HFF-Myc (cell line): ENCODE measurements at regions not wholly inside any gene's neighbourhood (a gene's known extent, or its start where the extent isn't known, plus 50 kb on each side); places are given as distances from the start of the nearest gene placed in this dataset.

Experiments used
- DNase-seq: peaks from one replicate; pipeline ENCODE4 v3.0.0-alpha.2; 2011; ENCODE audit warnings: low read depth; ENCODE audit errors: extremely low read depth
- H3K4me3 ChIP-seq: replicated peaks from 2 replicates; pipeline ENCODE4 v1.5.1; 2011; ENCODE audit warnings: low read depth, mild to moderate bottlenecking, control low read depth, low read length
- TF ChIP-seq, protein P1 (sequence below): IDR thresholded peaks from 2 replicates; pipeline ENCODE4 v1.5.1; 2012; ENCODE audit warnings: mild to moderate bottlenecking, low read depth, low read length, control low read depth; ENCODE audit errors: missing control alignments

DNA sequence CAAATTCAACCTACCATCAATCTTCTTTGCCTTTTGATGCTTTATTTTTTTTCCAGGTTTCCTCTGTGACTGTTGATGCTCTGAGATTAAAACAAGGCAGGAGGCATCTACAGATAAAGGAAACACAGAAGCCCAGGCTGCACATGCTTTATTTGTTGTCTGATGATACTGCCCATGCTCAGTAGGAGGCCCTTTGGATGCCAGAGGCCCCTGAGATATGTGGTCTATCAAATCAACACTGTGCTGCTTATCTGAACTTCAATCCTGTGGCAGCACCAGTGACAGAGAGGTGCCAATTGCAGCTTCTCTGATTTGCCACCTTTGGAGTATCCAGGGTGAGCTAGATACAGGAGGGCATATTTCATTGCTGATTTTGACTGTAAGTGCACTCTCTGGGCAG, 571.3 kb upstream of the TBX3 start:
- TF ChIP-seq, protein P1, sequence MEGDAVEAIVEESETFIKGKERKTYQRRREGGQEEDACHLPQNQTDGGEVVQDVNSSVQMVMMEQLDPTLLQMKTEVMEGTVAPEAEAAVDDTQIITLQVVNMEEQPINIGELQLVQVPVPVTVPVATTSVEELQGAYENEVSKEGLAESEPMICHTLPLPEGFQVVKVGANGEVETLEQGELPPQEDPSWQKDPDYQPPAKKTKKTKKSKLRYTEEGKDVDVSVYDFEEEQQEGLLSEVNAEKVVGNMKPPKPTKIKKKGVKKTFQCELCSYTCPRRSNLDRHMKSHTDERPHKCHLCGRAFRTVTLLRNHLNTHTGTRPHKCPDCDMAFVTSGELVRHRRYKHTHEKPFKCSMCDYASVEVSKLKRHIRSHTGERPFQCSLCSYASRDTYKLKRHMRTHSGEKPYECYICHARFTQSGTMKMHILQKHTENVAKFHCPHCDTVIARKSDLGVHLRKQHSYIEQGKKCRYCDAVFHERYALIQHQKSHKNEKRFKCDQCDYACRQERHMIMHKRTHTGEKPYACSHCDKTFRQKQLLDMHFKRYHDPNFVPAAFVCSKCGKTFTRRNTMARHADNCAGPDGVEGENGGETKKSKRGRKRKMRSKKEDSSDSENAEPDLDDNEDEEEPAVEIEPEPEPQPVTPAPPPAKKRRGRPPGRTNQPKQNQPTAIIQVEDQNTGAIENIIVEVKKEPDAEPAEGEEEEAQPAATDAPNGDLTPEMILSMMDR, result no peak
- no peak overlapping the region for H3K4me3 ChIP-seq
- no peak for DNase-seq

DNA sequence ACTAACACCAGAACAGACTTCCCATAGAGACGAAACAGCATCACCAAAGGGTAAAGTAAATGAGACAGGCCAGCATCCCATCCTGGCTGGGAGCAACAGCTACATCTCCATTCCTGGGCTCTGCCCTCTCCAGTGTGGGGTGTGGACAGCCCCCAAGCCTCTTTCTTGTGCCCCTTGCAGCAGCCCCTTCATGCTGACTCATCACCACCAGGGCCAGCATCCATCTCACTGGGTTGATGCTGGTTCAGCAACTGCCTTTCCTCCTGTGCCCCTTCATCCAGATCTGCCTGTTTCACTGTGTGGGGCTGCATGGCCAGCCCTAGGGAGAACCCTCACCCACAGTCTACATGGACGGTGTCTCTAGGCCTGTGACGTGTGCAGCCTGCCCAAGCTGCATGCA, 569.1 kb upstream of the TBX3 start:
- H3K4me3 ChIP-seq, result no peak overlapping the region
- DNase-seq, result no peak
- TF ChIP-seq, protein P1, result no peak

DNA sequence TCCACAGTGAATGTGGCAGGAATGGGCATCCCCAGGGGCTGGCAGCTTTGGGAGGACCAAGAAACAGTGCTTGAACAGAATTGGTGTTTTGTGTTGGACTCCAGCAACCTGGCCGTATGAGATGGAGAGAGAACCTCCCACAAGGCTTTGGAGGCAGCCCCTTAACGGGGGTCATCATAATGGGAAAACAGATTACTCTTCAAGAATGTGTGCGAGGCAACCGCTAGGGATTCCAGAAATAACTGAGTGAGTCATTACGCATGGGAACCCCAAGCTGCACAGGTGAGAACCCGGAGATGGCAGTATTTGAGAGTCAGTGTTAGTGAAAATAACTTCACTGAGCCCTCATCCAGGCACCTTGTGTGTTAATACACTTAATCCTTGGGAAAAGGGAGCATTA, 567.8 kb upstream of the TBX3 start:
- no peak for DNase-seq
- no peak overlapping the region for H3K4me3 ChIP-seq
- TF ChIP-seq, protein P1, result no peak

DNA sequence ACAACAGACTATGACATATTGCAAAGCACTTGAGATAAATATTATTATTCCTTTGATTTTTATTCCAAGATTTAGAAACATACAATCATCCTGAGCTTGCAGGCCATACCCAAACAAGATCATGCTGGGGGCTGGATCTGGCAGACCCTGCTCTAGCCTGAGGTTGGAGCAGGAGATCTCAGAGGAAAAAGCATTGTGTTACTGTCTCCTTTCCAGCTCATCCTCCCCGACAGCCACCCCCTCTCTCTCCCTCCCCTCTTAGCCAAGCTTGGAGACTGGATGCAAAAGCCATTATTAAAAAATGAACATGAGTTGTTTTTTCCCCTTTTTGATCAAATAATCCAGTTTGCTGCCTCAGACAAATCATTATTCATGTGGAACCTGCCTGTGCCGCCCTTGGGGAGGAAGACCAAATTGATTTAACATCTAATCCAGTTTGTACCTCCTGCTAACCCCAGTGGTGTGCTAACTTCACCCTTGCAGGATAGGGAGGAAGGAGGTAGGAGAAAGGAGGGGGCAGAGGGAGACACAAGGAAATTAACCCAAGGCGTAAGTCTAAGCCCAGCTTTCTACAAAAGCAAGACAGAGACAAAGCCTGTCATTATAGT, 565.8 kb upstream of the TBX3 start:
- no peak overlapping the region for H3K4me3 ChIP-seq
- TF ChIP-seq, protein P1, result no peak
- no peak for DNase-seq

DNA sequence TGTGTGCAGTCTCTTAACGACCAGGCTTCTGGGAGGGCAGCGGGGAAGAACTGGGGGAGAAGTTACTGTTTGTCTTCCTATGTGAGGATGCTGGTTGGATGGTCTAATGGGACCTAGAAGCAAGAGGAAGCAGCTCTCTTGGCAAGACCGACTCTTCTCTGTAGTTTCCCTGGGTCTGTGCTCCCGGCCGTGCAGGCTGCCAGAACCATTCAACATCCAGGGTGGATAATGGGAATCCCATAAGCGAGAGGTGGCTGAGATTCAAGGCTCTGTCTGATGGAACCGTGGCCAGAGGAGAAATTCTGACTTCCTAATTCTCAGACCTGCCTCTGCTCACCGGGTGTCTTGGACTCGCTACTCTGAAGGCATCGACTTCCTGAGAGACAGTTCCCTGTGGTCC, 561.0 kb upstream of the TBX3 start:
- DNase-seq, result no peak
- TF ChIP-seq, protein P1, result no peak
- H3K4me3 ChIP-seq, result no peak overlapping the region

DNA sequence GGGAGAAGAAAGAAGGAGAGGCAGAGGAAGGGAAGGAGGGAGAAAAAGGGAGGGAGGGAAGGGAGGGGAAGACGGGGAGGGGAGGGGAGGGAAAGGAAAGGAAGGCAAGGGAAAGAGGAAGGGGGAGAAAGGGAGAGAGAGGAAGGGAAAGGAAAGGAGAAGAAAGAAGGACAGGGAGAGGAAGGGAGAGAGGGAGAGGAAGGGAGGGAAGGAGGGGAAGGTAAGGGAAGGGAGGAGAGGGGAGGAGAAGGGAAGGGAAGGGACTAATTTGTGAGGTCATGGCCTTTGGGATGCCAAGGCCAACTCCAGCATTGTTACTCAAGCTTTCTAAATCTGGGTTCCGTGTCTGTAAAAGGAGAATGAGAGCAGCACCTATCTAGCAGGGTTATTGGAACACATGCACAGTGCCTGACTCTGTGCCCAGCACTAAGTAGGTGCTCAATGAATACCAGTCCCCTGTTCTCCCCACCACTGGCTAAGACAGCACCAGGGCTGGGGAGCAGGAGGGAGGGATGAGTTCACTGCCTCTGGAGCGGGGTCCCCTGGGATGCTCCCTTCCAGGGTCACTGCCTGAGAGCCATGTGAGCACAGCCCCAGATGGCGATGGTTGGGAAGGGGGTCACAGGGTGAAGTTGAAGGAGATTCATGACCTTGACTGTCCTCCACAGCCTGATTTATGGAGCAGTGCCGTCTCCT, 560.1 kb upstream of the TBX3 start:
- H3K4me3 ChIP-seq, result no peak overlapping the region
- TF ChIP-seq, protein P1, result no peak
- no peak for DNase-seq
